Activated naive CD8-positive, alpha-beta T cell treated with anti-CD3 and anti-CD28 coated beads, Interleukin-2, amount 50 U/mL, for 16 hours (primary cell): ENCODE measurements at regions not wholly inside any gene's neighbourhood (a gene's known extent, or its start where the extent isn't known, plus 50 kb on each side); places are given as distances from the start of the nearest gene placed in this dataset.

Experiments used
- DNase-seq: peaks from one replicate; pipeline ENCODE4 v3.0.0-alpha.2; 2020; ENCODE audit warnings: low read depth, low spot score

DNA sequence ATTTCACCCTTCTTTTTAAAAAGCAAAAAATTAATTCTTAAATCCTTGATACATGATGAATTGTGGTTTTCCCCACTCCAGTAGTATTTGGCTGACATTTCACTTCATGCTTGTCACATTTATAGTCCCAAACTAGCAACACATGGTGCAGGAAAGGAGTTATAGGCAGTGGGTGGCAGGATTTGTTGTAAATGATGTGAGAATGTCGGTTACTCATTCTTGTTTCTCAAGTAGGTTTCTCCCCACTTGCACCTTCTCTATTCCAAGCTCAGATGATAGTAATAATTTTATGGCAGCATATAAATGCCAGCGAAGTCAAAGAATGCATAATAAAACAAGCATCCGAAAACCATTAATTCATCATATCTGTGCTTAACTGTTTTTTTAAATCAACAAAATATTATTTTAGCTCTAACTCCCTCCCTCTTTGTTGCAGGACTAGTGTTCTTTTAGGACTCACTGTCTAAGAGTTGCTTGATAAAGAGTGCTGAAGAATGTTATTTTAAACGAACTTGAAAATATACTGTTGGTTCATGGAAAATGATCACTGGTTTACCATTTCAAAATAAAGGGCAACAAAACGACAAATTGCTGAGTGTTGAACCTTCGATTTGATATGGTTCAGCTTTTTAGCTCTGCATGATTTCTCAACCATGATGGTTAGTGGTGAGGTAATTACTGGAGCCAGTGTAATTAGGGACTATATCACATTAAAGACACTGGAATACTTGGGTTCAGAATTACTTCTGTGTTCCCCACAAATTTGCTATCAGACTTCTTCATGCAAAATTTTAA, 88.1 kb upstream of the ADAMTSL1 start:
- DNase-seq, result no peak

DNA sequence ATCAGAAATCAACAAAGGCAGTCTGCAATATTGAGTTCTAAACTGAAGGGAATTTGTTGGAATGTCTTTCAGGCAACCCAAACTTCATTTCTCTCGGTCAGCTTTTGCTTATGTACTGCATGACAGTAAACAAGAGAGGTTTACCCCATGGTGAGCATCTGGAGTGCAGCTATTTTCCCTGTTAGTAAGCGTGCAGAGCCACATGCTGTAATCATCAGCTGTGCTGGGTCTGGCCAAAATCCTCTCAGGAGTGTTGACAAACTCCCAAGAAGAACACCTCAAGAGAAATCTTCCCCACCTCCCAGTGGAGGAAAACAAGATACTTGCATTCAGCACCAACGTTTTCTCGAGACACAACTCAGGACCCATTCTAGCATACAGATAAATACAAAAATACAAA, 83.6 kb upstream of the ADAMTSL1 start:
- DNase-seq, result no peak

DNA sequence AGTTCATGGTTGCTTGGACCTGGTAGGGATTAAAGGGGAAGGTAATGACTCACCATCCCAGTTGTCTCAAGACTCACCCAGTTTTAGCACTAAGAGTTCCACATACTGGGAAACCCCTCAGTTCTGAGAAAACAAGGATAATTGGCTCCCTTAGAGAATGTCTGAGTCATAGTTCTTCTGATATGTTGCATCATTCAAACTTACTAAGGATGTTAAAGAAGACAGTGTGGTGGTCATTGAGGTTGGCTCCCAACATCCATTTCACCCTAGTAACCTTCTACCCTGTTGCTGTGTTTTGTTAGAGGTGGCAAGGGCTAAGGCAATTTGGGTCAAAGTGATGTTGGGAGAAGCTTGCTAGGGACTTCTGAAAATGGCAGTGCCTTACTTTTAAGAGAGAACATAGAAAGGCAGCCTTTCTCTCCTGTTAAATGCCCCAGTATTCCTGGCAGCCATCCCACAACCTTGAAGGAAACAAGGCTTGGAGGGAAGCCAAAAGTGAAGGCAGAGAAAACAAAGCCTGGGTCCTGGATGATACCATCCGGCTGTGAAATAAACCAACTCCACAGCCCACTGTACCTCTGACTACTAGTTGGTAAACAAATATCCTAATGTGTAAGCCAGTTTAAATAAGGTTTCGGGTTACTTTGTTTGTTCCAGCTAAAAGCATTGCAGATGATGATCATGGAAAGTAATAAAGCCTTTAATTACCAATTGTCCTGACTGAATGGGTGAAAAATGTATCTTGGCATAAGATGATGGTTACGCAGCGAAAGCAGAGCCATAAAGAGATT, 80.4 kb upstream of the ADAMTSL1 start:
- DNase-seq, result no peak

DNA sequence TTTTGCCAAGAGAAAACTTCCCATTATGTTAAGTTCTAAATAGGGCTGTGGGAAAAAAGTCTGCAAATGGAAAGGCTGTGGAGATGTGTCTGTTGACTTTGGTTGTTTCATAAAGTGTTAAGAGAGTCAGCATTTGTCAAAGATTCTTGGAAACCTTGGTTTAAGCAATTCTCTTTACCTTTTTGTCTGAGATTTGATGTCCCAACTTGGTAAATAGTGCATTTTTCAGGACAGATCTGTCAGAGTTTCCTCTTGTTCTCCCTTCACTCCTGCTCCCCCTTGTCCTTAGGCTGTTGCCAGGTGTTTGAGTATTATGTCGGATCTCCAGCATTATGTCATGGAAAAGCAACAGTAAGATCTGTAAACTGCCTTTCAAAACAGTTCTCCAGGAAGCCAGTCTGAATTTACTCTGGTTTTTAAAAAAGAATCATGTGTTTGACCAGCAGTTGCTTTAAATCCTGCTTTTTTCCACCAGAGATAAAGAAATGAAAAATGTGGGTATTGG, 79.1 kb upstream of the ADAMTSL1 start:
- no peak for DNase-seq

DNA sequence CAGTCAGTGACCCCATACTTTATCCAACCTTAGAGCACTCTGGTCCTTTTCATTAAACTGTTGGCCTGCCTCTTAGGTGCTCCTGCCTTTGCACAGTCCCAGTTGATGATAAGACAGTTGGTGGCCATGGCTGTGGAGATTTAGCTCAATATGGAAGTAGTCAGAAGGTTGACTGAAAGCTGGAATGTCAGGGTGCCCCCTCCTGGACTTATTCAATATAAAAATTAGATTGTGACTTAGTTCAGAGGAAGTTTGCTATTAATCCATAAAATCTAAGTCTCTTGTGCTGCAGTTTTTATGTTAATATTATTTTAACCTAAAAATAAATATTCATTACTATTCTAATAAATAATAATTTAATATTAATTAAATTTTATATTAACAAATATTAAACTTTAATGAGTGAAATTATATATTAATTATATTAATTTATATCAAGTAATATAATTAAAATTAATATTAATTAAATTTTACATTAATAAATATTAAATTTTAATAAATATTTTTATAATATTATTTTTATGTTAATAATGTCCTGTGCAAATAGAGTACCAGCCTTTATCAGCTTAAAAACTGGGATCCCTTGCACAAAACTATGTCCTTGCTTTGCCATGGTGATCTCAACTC, 77.7 kb upstream of the ADAMTSL1 start:
- no peak for DNase-seq

DNA sequence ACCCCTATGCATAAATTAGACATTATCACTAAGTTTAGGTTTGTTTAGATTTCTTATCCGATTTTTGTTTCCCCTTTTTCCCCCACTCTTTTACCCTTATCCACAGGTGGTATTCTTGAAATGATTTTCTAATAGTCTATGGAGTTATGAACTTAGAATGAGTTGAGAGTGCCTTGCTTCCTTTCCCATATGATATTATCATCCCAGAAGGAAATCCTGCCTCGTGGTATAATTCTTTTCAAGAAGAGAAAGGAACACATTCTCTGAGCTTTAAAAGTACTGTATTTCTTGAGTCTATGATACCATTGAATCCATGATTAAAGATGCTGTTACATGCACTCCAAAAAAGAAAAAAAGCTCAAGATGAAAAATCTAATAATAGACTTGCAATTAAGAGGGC, 76.9 kb upstream of the ADAMTSL1 start:
- DNase-seq, result no peak

DNA sequence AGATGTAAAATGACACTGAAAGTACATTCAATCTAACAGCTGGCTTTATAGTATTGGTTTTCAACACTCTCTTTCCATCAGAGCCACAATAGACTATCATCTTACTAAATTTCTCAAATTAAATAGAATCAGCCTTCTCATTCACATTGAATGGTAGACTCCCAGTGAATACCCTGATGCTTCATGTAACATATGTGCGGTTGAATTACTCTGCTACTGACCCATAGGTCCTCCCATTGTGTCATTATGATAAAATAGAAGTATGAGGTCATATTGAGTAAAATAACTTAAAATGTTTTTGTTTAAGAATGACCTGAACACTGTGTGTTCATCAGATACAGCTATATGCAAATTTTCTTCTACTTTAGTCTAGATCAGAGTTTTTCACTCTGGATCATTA, 75.9 kb upstream of the ADAMTSL1 start:
- DNase-seq, result no peak

DNA sequence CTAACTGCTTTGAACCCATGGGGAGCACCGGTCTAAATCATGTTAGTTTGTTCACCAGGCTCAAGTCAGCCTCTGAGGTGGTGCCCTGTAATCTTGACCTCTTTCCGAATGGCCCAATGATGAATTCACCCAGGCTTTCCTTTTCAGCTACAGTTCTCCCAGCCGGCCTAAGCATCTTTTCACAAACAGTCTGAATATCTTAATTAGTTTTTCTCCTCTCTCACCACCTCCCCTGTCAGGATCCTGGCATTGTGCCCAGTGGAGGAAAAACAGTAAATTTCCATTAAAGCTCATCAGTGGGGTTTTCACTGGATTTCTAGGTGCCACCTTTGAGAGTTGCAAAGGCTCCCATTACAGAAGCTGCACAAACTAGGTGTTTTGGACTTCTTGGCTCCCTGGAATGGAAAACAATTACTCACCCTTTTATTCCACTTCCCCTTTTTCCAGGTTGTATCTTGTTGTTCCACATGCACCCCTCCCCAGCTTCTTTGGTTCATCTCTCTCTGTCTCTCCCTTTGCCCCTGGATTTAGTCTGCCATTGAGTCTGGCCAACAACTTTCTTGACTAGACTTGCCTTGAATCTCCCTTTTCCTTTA, 69.4 kb upstream of the ADAMTSL1 start:
- DNase-seq, result no peak

DNA sequence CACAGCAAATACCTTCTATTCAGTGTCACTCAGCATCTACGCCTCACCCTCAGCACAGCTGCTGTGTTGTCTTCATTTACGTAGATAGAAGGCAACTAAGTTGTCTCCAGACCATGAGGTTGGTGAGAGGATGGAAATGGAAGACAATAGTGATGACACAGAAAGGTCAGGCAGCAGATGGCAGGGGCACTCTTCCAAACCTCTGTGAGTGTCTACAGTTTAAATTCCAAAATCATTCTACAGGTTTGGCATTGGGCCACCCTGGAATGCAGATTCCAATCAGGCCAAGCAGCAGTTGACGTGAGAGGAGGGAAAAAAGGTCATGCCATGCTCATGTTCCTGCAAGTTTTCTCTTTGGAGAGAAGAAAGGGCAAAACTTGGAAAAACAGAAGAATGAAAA, 68.7 kb upstream of the ADAMTSL1 start:
- DNase-seq, result no peak

DNA sequence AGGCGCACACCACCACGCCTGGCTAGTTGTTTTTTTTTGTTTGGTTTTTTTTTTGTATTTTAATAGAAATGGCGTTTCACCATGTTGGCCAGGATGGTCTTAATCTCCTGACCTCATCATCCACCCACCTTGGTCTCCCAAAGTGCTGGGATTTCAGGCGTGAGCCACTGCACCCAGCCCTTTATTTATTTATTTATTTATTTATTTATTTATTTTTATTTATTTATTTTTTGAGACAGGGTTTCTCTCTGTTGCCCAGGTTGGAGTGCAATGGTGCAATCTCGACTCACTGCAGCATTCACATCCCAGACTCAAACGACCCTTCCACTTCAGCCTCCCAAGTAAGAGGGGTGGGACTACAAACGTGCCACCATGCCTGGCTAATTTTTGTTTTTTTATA, 63.0 kb upstream of the ADAMTSL1 start:
- no peak for DNase-seq

DNA sequence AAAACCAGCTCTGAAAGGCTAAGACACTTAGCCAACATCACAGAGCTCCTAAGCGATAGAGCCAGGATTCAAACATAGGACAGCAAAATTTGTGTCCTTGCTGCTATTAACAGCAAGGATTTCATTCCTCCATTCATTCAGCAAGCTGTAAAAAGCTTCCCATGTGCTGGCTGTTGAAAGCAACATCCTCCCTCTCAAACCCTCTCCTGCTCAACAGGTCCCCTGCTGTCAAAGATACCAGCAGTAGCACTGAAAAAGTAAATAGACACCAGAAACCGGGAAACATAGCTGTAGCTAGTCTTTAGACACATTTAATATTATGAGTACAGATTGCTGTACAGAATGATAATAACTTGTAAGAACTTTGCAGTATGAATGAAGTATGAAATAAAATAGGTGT, 52.6 kb upstream of the ADAMTSL1 start:
- no peak for DNase-seq

DNA sequence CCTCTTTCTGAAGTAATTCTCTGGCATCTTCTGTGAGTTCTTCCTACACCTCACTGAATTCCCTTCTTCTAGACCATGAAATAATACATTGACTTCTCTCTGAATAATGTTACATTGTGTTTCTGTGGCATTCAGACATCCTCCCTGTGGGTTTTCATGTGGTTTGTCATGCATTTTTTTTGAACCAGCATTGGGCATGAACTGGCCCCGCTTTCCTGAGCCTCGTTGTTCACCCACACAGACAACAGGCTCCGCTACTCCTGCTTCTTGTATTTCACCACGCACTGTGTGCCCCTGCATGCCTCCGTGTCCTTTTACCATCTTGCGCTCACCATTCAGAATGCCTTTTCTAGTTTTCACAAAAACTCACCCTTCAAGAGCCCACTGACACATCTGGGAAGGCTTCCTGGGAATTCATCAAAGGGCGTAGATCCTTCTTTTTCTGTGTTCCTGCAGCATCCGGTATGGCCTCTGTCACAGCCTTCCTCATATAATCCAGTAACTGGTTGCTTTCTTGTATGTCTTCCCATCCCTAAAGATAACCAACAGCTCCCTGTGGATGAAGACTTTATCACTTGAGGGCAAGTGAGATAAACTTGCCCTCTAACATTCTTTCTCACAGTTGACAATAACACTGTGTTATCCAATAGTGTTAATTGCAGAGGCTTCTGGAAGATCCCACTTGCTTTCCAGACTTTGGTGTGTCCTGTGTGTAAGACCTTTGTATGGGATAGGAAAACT, 51.5 kb upstream of the ADAMTSL1 start:
- DNase-seq, result no peak

DNA sequence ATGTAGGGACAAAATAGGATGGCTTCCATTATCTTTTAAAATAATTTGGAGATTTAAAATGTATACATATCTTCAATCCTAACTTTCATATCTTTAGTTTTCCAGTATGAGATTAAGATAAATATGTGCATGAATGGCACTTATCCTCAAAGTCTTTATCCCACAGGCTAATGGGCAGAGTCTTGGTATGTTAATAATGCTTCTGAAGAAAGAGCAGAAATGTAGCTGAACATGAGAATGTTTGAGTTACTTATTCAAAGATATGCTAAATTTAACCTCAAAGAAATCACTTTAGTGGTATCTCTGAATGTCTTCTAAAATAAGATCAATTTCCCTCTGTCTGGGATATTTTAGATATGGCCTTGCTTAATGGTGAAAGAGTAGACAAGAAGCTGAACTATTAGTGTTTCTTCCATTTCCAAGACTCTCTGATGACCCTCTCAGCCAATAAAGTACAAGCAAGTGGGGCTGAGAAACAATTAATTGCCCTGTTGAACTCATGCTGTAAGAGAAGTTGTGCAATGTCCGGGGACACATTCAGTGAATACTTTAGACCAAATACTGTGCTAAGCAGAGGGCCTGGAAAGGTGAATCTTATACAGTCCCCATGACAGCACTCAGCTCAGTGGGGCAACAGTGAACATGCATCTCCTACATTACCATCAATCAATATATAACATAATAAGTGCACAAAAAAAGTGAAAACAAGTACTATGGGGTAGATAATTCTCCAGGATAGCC, 50.0 kb upstream of the ADAMTSL1 start:
- no peak for DNase-seq
